IMR-90 (cell line): ENCODE measurements at regions not wholly inside any gene's neighbourhood (a gene's known extent, or its start where the extent isn't known, plus 50 kb on each side); places are given as distances from the start of the nearest gene placed in this dataset.

ENCODE experiments used
- ATAC-seq: fragments of 200-7000 bp; cut with Tn5 transposase; 2 replicates; pipeline ENCODE4 v1.9.1; 2020; ENCODE audit warnings: low read depth, mild to moderate bottlenecking, moderate library complexity
- BruUV-seq: library from RNA; stranded (reverse); fragments of 400-500 nt; replicated peaks from 2 replicates; lab custom pipeline; 2021; lab: Mats Ljungman, UMichigan
- CTCF ChIA-PET: fragments of 300-600 bp; formaldehyde crosslinking; extraction: SDS; loops from one replicate; lab custom pipeline; 2021; ENCODE audit warnings: antibody characterized with exemption; lab: Yijun Ruan, JAX
- POLR2A ChIA-PET: fragments of 300-600 bp; sonication (Branson Sonifier 250); formaldehyde crosslinking; loops from one replicate; lab custom pipeline; 2022; ENCODE audit warnings: antibody characterized with exemption; ENCODE audit not compliant: unreplicated experiment; lab: Charles Lee
- DNase-seq: peaks from one replicate; pipeline ENCODE4 v3.0.0; 2013
- H2AFZ ChIP-seq: replicated peaks from 2 replicates; pipeline ENCODE3; 2013; ENCODE audit warnings: low read length, mild to moderate bottlenecking; ENCODE audit not compliant: poor library complexity
- H2AK5ac ChIP-seq: 2 replicates; pipeline ENCODE4 v1.6.1; 2013; ENCODE audit warnings: low read depth, low read length, inconsistent platforms
- H2AK9ac ChIP-seq: replicated peaks from 2 replicates; pipeline ENCODE3; 2013; ENCODE audit warnings: mild to moderate bottlenecking, low read depth, low read length, moderate library complexity; ENCODE audit not compliant: poor library complexity
- H2BK120ac ChIP-seq: 2 replicates; pipeline ENCODE4 v1.6.1; 2013; ENCODE audit warnings: low read depth, low read length, inconsistent platforms
- H2BK15ac ChIP-seq: 3 replicates; pipeline ENCODE4 v1.6.1; 2013; ENCODE audit warnings: low read depth, low read length, inconsistent platforms
- H2BK20ac ChIP-seq: 2 replicates; pipeline ENCODE4 v1.6.1; 2013; ENCODE audit warnings: low read depth, mild to moderate bottlenecking, inconsistent platforms, low read length, moderate library complexity
- H2BK5ac ChIP-seq: 2 replicates; pipeline ENCODE4 v1.6.1; 2013; ENCODE audit warnings: mild to moderate bottlenecking, low read depth, low read length, inconsistent platforms; ENCODE audit not compliant: poor library complexity, severe bottlenecking
- H3K14ac ChIP-seq: replicated peaks from 2 replicates; pipeline ENCODE4 v1.6.1; 2013; ENCODE audit warnings: low read depth, low read length, inconsistent platforms
- H3K18ac ChIP-seq: 2 replicates; pipeline ENCODE4 v1.6.1; 2013; ENCODE audit warnings: low read depth, low read length, control low read depth
- H3K23ac ChIP-seq: 2 replicates; pipeline ENCODE4 v1.6.1; 2013; ENCODE audit warnings: low read depth, low read length, inconsistent platforms
- H3K27ac ChIP-seq: 2 replicates; pipeline ENCODE4 v1.5.1; 2013; ENCODE audit warnings: mild to moderate bottlenecking, control low read depth, low read length; ENCODE audit not compliant: insufficient read depth
- H3K27me3 ChIP-seq: 2 replicates; pipeline ENCODE4 v1.6.1; 2013; ENCODE audit warnings: low read length; ENCODE audit not compliant: control insufficient read depth, insufficient read depth
- H3K36me3 ChIP-seq: 2 replicates; pipeline ENCODE4 v1.6.1; 2013; ENCODE audit warnings: low read length, mixed read lengths; ENCODE audit not compliant: control insufficient read depth, insufficient read depth
- H3K4ac ChIP-seq: 2 replicates; pipeline ENCODE4 v1.6.1; 2013; ENCODE audit warnings: low read depth, low read length, inconsistent platforms
- H3K4me1 ChIP-seq: 2 replicates; pipeline ENCODE4 v1.6.1; 2013; ENCODE audit warnings: low read length, mixed read lengths; ENCODE audit not compliant: control insufficient read depth, insufficient read depth
- H3K4me2 ChIP-seq: 2 replicates; pipeline ENCODE4 v1.6.1; 2013; ENCODE audit warnings: low read depth, mild to moderate bottlenecking, control low read depth, low read length, moderate library complexity
- H3K4me3 ChIP-seq: 2 replicates; pipeline ENCODE4 v1.5.1; 2013; ENCODE audit warnings: low read depth, mild to moderate bottlenecking, control low read depth, low read length, moderate library complexity; ENCODE audit not compliant: insufficient read depth
- H3K56ac ChIP-seq: 2 replicates; pipeline ENCODE4 v1.6.1; 2013; ENCODE audit warnings: low read length, inconsistent platforms; ENCODE audit not compliant: insufficient read depth; ENCODE audit errors: extremely low read depth
- H3K79me1 ChIP-seq, 2 experiments: 2 replicates each; pipeline ENCODE4 v1.6.1; 2013; ENCODE audit warnings: low read length in 2 of 2, inconsistent platforms in 1 of 2, low read depth in 1 of 2
- H3K9ac ChIP-seq: 2 replicates; pipeline ENCODE4 v1.6.1; 2013; ENCODE audit warnings: low read depth, low read length, control low read depth
- H3K9me1 ChIP-seq: 2 replicates; pipeline ENCODE4 v1.6.1; 2013; ENCODE audit warnings: low read length, inconsistent platforms; ENCODE audit not compliant: insufficient read depth
- H3K9me3 ChIP-seq: 2 replicates; pipeline ENCODE4 v1.6.1; 2013; ENCODE audit warnings: low read length; ENCODE audit not compliant: control insufficient read depth, insufficient read depth
- H4K20me1 ChIP-seq: 2 replicates; pipeline ENCODE4 v1.6.1; 2013; ENCODE audit warnings: low read length, inconsistent platforms; ENCODE audit not compliant: insufficient read depth
- H4K5ac ChIP-seq: 2 replicates; pipeline ENCODE4 v1.6.1; 2013; ENCODE audit warnings: mild to moderate bottlenecking, low read depth, low read length, control low read depth
- H4K8ac ChIP-seq, 2 experiments: 2 replicates each; pipeline ENCODE4 v1.6.1; 2013; ENCODE audit warnings: low read depth in 2 of 2, low read length in 2 of 2, control low read depth in 1 of 2, inconsistent platforms in 1 of 2
- H4K91ac ChIP-seq: 2 replicates; pipeline ENCODE4 v1.6.1; 2013; ENCODE audit warnings: low read depth, low read length, inconsistent platforms; ENCODE audit not compliant: insufficient read depth
- BHLHE40 ChIP-seq: fragments of 150-350 bp; IDR thresholded peaks from 2 replicates; pipeline ENCODE4 v1.6.1; 2016; ENCODE audit warnings: mild to moderate bottlenecking, low read depth, low read length
- CEBPB ChIP-seq: IDR thresholded peaks from 2 replicates; pipeline ENCODE4 v1.6.1; 2012; ENCODE audit warnings: low read depth, low read length, improper control_type of control experiment
- CHD1 ChIP-seq: IDR thresholded peaks from 2 replicates; pipeline ENCODE4 v1.6.1; 2012; ENCODE audit warnings: low read depth, low read length, improper control_type of control experiment
- FOS ChIP-seq: fragments of 150-350 bp; IDR thresholded peaks from 2 replicates; pipeline ENCODE4 v1.6.1; 2016; ENCODE audit warnings: low read depth, low read length
- MAFK ChIP-seq: IDR thresholded peaks from 2 replicates; pipeline ENCODE4 v1.6.1; 2012; ENCODE audit warnings: low read depth, low read length, improper control_type of control experiment
- MAZ ChIP-seq: IDR thresholded peaks from 2 replicates; pipeline ENCODE4 v1.6.1; 2012; ENCODE audit warnings: low read depth, mild to moderate bottlenecking, low read length, improper control_type of control experiment, moderate library complexity, borderline replicate concordance
- MXI1 ChIP-seq: IDR thresholded peaks from 2 replicates; pipeline ENCODE4 v1.6.1; 2012; ENCODE audit warnings: low read depth, mild to moderate bottlenecking, low read length, moderate library complexity, borderline replicate concordance
- NFE2L2 ChIP-seq: fragments of 150-350 bp; IDR thresholded peaks from 2 replicates; pipeline ENCODE4 v1.6.1; 2016; ENCODE audit warnings: low read depth, mild to moderate bottlenecking, low read length
- POLR2A ChIP-seq: IDR thresholded peaks from 2 replicates; pipeline ENCODE4 v1.6.1; 2012; ENCODE audit warnings: mild to moderate bottlenecking, low read depth, low read length
- RAD21 ChIP-seq: IDR thresholded peaks from 2 replicates; pipeline ENCODE4 v1.6.1; 2012; ENCODE audit warnings: low read length, improper control_type of control experiment
- RCOR1 ChIP-seq: IDR thresholded peaks from 2 replicates; pipeline ENCODE4 v1.6.1; 2012; ENCODE audit warnings: mild to moderate bottlenecking, low read length, improper control_type of control experiment; ENCODE audit not compliant: insufficient replicate concordance
- RFX5 ChIP-seq: IDR thresholded peaks from 2 replicates; pipeline ENCODE4 v1.8.0; 2012; ENCODE audit warnings: low read depth, mild to moderate bottlenecking, low read length, moderate library complexity
- SMC3 ChIP-seq: fragments of 150-350 bp; IDR thresholded peaks from 2 replicates; pipeline ENCODE4 v1.6.1; 2016; ENCODE audit warnings: low read depth, mild to moderate bottlenecking, antibody characterized with exemption, low read length, moderate library complexity
- WGBS, 2 experiments: methylation state at CpG; one replicate each; pipeline versions ENCODE4 v1.1.5 to v1.1.7; 2013; ENCODE audit warnings: missing lambda C conversion rate in 2 of 2; ENCODE audit not compliant: insufficient read length in 1 of 2; ENCODE audit errors: extremely low coverage in 2 of 2; 5-methylcytosine and 5-hydroxymethylcytosine counted together
- dilution Hi-C: fragments of 300-500 bp; cut with HindIII; formaldehyde crosslinking; loops from one replicate; pipeline ENCODE4 v1.14.3; 2018; ENCODE audit warnings: low sequenced_read_pairs; ENCODE audit not compliant: unreplicated experiment
- in situ Hi-C: fragments of 300-500 bp; cut with MboI; formaldehyde crosslinking; loops from 3 replicates; pipeline ENCODE4 v1.14.3; 2019; ENCODE audit warnings: low sequenced_read_pairs, inconsistent platforms, mixed read lengths
- intact Hi-C: fragments of 100-400 bp; cut with micrococcal nuclease; formaldehyde crosslinking; loops from 2 replicates; pipeline ENCODE4 v1.10.0; 2022
- TF ChIP-seq, protein P1 (sequence below): conservative IDR thresholded peaks from 2 replicates; pipeline ENCODE4 v1.5.1; 2012; ENCODE audit warnings: mild to moderate bottlenecking, low read depth, low read length, improper control_type of control experiment
- TF ChIP-seq, protein P2 (sequence below): fragments of 150-350 bp; IDR thresholded peaks from 2 replicates; pipeline ENCODE4 v1.6.1; 2016; ENCODE audit warnings: low read depth, mild to moderate bottlenecking, low read length, moderate library complexity, borderline replicate concordance
- TF ChIP-seq, protein P3 (sequence below): fragments of 150-350 bp; IDR thresholded peaks from 2 replicates; pipeline ENCODE4 v1.6.1; 2017; ENCODE audit warnings: mild to moderate bottlenecking, antibody characterized with exemption, low read length, low read depth

DNA sequence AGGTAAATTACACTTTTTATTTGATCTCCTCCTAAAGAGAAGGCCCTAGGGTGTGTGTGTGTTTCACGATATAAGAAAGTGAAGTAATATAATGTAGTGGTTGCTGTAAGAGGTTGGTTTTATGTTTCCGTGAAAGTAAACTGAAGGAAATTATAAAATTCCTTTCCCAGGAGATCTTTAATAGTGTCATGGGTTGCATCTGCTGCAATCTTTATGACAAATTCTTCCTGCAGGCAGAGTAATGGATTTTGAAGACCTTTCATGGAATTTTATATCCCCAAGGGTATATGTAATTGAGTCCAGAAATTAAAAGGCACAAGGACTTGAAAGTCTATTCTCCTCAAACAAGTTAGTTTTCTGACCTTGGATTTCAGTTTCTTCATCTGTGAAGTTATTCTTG is 538.6 kb downstream of the ANKRD50 start:
- TF ChIP-seq BHLHE40 (no peak), RCOR1 (no peak), MXI1 (no peak), NFE2L2 (no peak), RAD21 (no peak), CHD1 (no peak), CEBPB (no peak), POLR2A (no peak), SMC3 (no peak), RFX5 (no peak), MAFK (no peak), FOS (no peak), MAZ (no peak)
- TF ChIP-seq, protein P1, sequence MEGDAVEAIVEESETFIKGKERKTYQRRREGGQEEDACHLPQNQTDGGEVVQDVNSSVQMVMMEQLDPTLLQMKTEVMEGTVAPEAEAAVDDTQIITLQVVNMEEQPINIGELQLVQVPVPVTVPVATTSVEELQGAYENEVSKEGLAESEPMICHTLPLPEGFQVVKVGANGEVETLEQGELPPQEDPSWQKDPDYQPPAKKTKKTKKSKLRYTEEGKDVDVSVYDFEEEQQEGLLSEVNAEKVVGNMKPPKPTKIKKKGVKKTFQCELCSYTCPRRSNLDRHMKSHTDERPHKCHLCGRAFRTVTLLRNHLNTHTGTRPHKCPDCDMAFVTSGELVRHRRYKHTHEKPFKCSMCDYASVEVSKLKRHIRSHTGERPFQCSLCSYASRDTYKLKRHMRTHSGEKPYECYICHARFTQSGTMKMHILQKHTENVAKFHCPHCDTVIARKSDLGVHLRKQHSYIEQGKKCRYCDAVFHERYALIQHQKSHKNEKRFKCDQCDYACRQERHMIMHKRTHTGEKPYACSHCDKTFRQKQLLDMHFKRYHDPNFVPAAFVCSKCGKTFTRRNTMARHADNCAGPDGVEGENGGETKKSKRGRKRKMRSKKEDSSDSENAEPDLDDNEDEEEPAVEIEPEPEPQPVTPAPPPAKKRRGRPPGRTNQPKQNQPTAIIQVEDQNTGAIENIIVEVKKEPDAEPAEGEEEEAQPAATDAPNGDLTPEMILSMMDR: no peak
- TF ChIP-seq, protein P2, sequence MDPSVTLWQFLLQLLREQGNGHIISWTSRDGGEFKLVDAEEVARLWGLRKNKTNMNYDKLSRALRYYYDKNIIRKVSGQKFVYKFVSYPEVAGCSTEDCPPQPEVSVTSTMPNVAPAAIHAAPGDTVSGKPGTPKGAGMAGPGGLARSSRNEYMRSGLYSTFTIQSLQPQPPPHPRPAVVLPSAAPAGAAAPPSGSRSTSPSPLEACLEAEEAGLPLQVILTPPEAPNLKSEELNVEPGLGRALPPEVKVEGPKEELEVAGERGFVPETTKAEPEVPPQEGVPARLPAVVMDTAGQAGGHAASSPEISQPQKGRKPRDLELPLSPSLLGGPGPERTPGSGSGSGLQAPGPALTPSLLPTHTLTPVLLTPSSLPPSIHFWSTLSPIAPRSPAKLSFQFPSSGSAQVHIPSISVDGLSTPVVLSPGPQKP: no peak
- TF ChIP-seq, protein P3, sequence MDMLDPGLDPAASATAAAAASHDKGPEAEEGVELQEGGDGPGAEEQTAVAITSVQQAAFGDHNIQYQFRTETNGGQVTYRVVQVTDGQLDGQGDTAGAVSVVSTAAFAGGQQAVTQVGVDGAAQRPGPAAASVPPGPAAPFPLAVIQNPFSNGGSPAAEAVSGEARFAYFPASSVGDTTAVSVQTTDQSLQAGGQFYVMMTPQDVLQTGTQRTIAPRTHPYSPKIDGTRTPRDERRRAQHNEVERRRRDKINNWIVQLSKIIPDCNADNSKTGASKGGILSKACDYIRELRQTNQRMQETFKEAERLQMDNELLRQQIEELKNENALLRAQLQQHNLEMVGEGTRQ: no peak
- peaks cover 2% of the 10 kb centered on the region; the same call in 1 of the 2 replicates for H3K9me3 ChIP-seq
- intact Hi-C loops: no loop called here
- no peak overlapping the region for H3K18ac ChIP-seq
- no peak overlapping the region for H3K56ac ChIP-seq
- H2AFZ ChIP-seq: no peak overlapping the region
- no peaks in the 10 kb centered on the region for H3K27me3 ChIP-seq
- H2BK120ac ChIP-seq: no peak overlapping the region
- ChIA-PET CTCF (no interaction called here), POLR2A (no interaction called here)
- no peak overlapping the region for H2AK9ac ChIP-seq
- peaks cover 8% of the 10 kb centered on the region for H3K4me1 ChIP-seq
- H3K9me1 ChIP-seq: peaks cover 9% of the 10 kb centered on the region
- no peak overlapping the region for H3K23ac ChIP-seq
- no peak overlapping the region for H3K27ac ChIP-seq
- H3K4ac ChIP-seq: no peak overlapping the region
- no peaks in the 10 kb centered on the region; the same call in 1 of the 2 replicates for H4K20me1 ChIP-seq
- no peak overlapping the region for H3K9ac ChIP-seq
- ATAC-seq (no peak), DNase-seq (no peak)
- no peak overlapping the region for H4K8ac ChIP-seq
- in situ Hi-C loops: no loop called here
- H2BK5ac ChIP-seq: no peak overlapping the region
- H3K14ac ChIP-seq: no peak overlapping the region
- H4K91ac ChIP-seq: no peak overlapping the region
- H3K4me2 ChIP-seq: no peak overlapping the region
- H2BK20ac ChIP-seq: no peak overlapping the region
- H3K79me1 ChIP-seq: no peaks in the 10 kb centered on the region
- dilution Hi-C loops: no loop called here
- no peak overlapping the region for H2AK5ac ChIP-seq
- H4K5ac ChIP-seq: no peak overlapping the region
- H3K4me3 ChIP-seq: no peak overlapping the region
- H2BK15ac ChIP-seq: no peak overlapping the region
- H3K36me3 ChIP-seq: no peaks in the 10 kb centered on the region
- WGBS, 2 experiments: no CpG with 5 or more reads among the region's 2 CpGs
- BruUV-seq: no TSS peak
